ENCODE measurements at regions not wholly inside any gene's neighbourhood (a gene's known extent, or its start where the extent isn't known, plus 50 kb on each side); places are given as distances from the start of the nearest gene placed in this dataset.
A peak's percentile ranks its signal among the peaks of the same experiment; 100 is the strongest.

GRCh38 chr7:153061910-153062528, 302.5 kb downstream of the ACTR3B start:
- H4K20me1 ChIP-seq (ENCODE audit: insufficient read depth), result no peaks in the 10 kb centered on the region
- H3K9ac ChIP-seq (ENCODE audit: low read length), result no peak overlapping the region
- H3K4me2 ChIP-seq (ENCODE audit: low read length), result no peak overlapping the region
- H3K36me3 ChIP-seq (ENCODE audit: insufficient read depth, low read length), result no peaks in the 10 kb centered on the region
- no peaks in the 10 kb centered on the region for H3K79me2 ChIP-seq (replicated peaks; ENCODE audit: insufficient read depth, low read length)
- no peaks in the 10 kb centered on the region for H3K9me2 ChIP-seq (ENCODE audit: insufficient read depth, low read length)
- no peaks in the 10 kb centered on the region for H3K27me3 ChIP-seq (ENCODE audit: insufficient read depth, low read depth, low read length)
- no peak overlapping the region for H2AFZ ChIP-seq (ENCODE audit: low read depth, low read length)
- H3K9me3 ChIP-seq (ENCODE audit: low read length), result no peaks in the 10 kb centered on the region
- H3F3A ChIP-seq (ENCODE audit: insufficient read depth, low read length, poor library complexity, severe bottlenecking), result no peaks in the 10 kb centered on the region
- peak; percentile 60 for TF ChIP-seq REST (IDR thresholded peaks at IDR 0.05; ENCODE audit: borderline replicate concordance)
- TF ChIP-seq TAF1 (IDR thresholded peaks at IDR 0.05; ENCODE audit: low read depth), result no peak
- H3K4me3 ChIP-seq (ENCODE audit: low read length), result no peak overlapping the region
- H3K27ac ChIP-seq (ENCODE audit: low read length), result no peak overlapping the region

GRCh38 chr7:153065051-153065450, 305.5 kb downstream of the ACTR3B start:
- Histone ChIP-seq H4K20me1 (ENCODE audit: insufficient read depth) (no peaks in the 10 kb centered on the region), H3K27me3 (ENCODE audit: insufficient read depth, low read depth, low read length) (no peaks in the 10 kb centered on the region), H3K27ac (ENCODE audit: low read length) (no peak overlapping the region), H3K4me3 (ENCODE audit: low read length) (no peak overlapping the region), H3K4me2 (ENCODE audit: low read length) (no peak overlapping the region), H3K79me2 (replicated peaks; ENCODE audit: insufficient read depth, low read length) (no peaks in the 10 kb centered on the region), H3K9me2 (ENCODE audit: insufficient read depth, low read length) (no peaks in the 10 kb centered on the region), H3F3A (ENCODE audit: insufficient read depth, low read length, poor library complexity, severe bottlenecking) (no peaks in the 10 kb centered on the region), H3K36me3 (ENCODE audit: insufficient read depth, low read length) (no peaks in the 10 kb centered on the region), H3K9ac (ENCODE audit: low read length) (no peak overlapping the region), H2AFZ (ENCODE audit: low read depth, low read length) (no peak overlapping the region), H3K9me3 (ENCODE audit: low read length) (no peaks in the 10 kb centered on the region)
- TF ChIP-seq RAD21 (conservative IDR thresholded peaks at IDR 0.05) (no peak), EP300 (conservative IDR thresholded peaks at IDR 0.05; ENCODE audit: poor library complexity, severe bottlenecking) (no peak), MXI1 (conservative IDR thresholded peaks at IDR 0.05; ENCODE audit: poor library complexity, severe bottlenecking) (no peak), SMC3 (conservative IDR thresholded peaks at IDR 0.05; ENCODE audit: poor library complexity) (no peak), TAF1 (IDR thresholded peaks at IDR 0.05; ENCODE audit: low read depth) (no peak), CTCF (IDR thresholded peaks at IDR 0.05; ENCODE audit: poor library complexity, severe bottlenecking) (no peak), POLR2AphosphoS5 (IDR thresholded peaks at IDR 0.05) (no peak), REST (IDR thresholded peaks at IDR 0.05; ENCODE audit: borderline replicate concordance) (no peak), EZH2 (IDR thresholded peaks at IDR 0.05; ENCODE audit: borderline replicate concordance, insufficient read depth, low read length, poor library complexity, severe bottlenecking) (no peak)
